Activated B cell treated with CpG ODN at 0.5 μM for 24 hours (primary cell): ENCODE measurements at regions not wholly inside any gene's neighbourhood (a gene's known extent, or its start where the extent isn't known, plus 50 kb on each side); places are given as distances from the start of the nearest gene placed in this dataset.

Experiments used
- ATAC-seq: fragments of 200-7000 bp; cut with Tn5 transposase; one replicate; pipeline ENCODE4 v1.10.0; 2021; ENCODE audit warnings: low read depth, mild to moderate bottlenecking, moderate library complexity
- CTCF ChIA-PET: fragments of 350-600 bp; sonication (Branson Sonifier 250); formaldehyde crosslinking; loops from one replicate; lab custom pipeline; 2021; ENCODE audit warnings: antibody characterized with exemption; lab: Charles Lee
- POLR2A ChIA-PET: fragments of 350-600 bp; sonication (Branson Sonifier 250); formaldehyde crosslinking; loops from one replicate; lab custom pipeline; 2021; ENCODE audit warnings: antibody characterized with exemption; lab: Charles Lee
- DNase-seq: peaks from one replicate; pipeline ENCODE4 v3.0.0; 2022
- H3K27ac Mint-ChIP-seq: one replicate; pipeline ENCODE4 v1.8.0; 2020; ENCODE audit warnings: mixed read lengths
- H3K27me3 Mint-ChIP-seq: one replicate; pipeline ENCODE4 v1.8.0; 2021; ENCODE audit warnings: mixed read lengths
- H3K36me3 Mint-ChIP-seq: one replicate; pipeline ENCODE4 v1.8.0; 2021; ENCODE audit warnings: low read depth, mixed read lengths
- H3K4me1 Mint-ChIP-seq: one replicate; pipeline ENCODE4 v1.8.0; 2021; ENCODE audit warnings: mixed read lengths
- H3K4me3 Mint-ChIP-seq: one replicate; pipeline ENCODE4 v1.8.0; 2020; ENCODE audit warnings: mild to moderate bottlenecking, mixed read lengths
- H3K9me3 Mint-ChIP-seq: one replicate; pipeline ENCODE4 v1.8.0; 2020; ENCODE audit warnings: mixed read lengths
- intact Hi-C: fragments of 100-400 bp; cut with micrococcal nuclease; formaldehyde crosslinking; loops from one replicate; pipeline ENCODE4 v1.15.1; 2024
- TF ChIP-seq, protein P1 (sequence below): fragments of 200-600 bp; IDR thresholded peaks from one replicate; pipeline ENCODE4 v1.8.0; 2022; ENCODE audit warnings: antibody characterized with exemption, mild to moderate bottlenecking

DNA sequence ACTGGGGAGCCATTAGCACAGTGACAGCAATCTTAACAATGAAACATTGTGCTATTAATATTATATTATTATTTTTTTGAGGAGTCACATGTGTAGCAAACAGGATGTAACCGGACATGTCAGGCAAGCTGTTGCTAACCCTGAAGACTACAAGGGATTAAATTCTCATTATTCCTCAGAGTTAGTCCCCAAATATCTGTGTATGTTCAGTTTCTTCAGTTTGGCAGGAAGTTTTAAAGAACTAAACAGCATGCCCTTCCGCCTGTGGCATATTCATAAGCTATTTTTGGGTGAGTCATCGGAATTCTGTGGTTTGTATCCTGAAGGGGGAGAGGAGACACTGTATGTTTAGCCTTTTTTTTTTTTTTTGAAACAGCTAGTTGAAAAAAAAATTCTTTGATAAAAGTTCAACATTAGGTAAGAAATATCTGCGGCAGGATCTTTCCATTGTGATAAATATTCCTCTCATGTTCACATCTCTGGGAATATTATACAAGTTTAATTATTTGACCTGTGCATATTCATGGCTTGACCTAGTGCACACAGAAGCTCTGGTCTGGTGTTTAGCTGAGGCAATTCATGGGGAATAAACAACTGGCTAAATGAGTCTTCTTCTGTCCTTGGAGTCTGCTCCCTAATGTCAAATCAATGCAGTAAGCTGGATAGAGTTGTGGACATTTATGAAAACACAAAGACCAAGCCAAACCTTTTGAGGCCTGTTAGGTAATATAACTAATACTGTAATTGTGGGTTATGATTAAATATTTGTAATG, 202.7 kb upstream of the CDKN2B start:
- POLR2A ChIA-PET: interaction anchor here (0.7 kb wide), 2 partner anchors 26 to 841 kb away, joined by 4 to 5 read pairs; no protein-coding TSS in a partner anchor
- CTCF ChIA-PET: no interaction called here
- no peaks in the 10 kb centered on the region for H3K36me3 Mint-ChIP-seq
- no peak for ATAC-seq
- H3K4me3 Mint-ChIP-seq: no peak overlapping the region
- DNase-seq: no peak
- H3K4me1 Mint-ChIP-seq: peaks cover 33% of the 10 kb centered on the region
- H3K27me3 Mint-ChIP-seq: no peaks in the 10 kb centered on the region
- no peak overlapping the region for H3K27ac Mint-ChIP-seq
- no peaks in the 10 kb centered on the region for H3K9me3 Mint-ChIP-seq
- intact Hi-C loops: loop anchor here (2.0 kb wide), 1 partner anchor 15 kb away; no protein-coding TSS in a partner anchor
- TF ChIP-seq, protein P1, sequence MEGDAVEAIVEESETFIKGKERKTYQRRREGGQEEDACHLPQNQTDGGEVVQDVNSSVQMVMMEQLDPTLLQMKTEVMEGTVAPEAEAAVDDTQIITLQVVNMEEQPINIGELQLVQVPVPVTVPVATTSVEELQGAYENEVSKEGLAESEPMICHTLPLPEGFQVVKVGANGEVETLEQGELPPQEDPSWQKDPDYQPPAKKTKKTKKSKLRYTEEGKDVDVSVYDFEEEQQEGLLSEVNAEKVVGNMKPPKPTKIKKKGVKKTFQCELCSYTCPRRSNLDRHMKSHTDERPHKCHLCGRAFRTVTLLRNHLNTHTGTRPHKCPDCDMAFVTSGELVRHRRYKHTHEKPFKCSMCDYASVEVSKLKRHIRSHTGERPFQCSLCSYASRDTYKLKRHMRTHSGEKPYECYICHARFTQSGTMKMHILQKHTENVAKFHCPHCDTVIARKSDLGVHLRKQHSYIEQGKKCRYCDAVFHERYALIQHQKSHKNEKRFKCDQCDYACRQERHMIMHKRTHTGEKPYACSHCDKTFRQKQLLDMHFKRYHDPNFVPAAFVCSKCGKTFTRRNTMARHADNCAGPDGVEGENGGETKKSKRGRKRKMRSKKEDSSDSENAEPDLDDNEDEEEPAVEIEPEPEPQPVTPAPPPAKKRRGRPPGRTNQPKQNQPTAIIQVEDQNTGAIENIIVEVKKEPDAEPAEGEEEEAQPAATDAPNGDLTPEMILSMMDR: no peak

GRCh38 chr9:22214021-22214420, 204.9 kb upstream of the CDKN2B start:
- CTCF ChIA-PET: interaction anchor here (1.4 kb wide), 1 partner anchor 30 kb away, joined by 3 read pairs; no protein-coding TSS in a partner anchor
- H3K27ac Mint-ChIP-seq: no peak overlapping the region

GRCh38 chr9:22214497-22215031, 205.5 kb upstream of the CDKN2B start:
- Mint-ChIP-seq H3K36me3 (no peaks in the 10 kb centered on the region), H3K27ac (no peak overlapping the region)
- ATAC-seq: no peak

More at GRCh38 chr9:22214021-22214420, 204.9 kb upstream of the CDKN2B start:
- TF ChIP-seq, protein P1: no peak
- no peaks in the 10 kb centered on the region for H3K27me3 Mint-ChIP-seq
- ATAC-seq (no peak), DNase-seq (no peak)
- POLR2A ChIA-PET: interaction anchor here (0.6 kb wide), 1 partner anchor 219 kb away, joined by 3 read pairs; no protein-coding TSS in a partner anchor
- H3K36me3 Mint-ChIP-seq: no peaks in the 10 kb centered on the region
- H3K4me3 Mint-ChIP-seq: no peak overlapping the region
- H3K4me1 Mint-ChIP-seq: peaks cover 15% of the 10 kb centered on the region
- intact Hi-C loops: loop anchor here (2.0 kb wide), 1 partner anchor 27 kb away; no protein-coding TSS in a partner anchor
- H3K9me3 Mint-ChIP-seq: no peaks in the 10 kb centered on the region

GRCh38 chr9:22215521-22215920, 206.4 kb upstream of the CDKN2B start:
- DNase-seq (no peak), ATAC-seq (no peak)
- Mint-ChIP-seq H3K9me3 (no peaks in the 10 kb centered on the region), H3K27me3 (no peaks in the 10 kb centered on the region), H3K27ac (no peak overlapping the region), H3K36me3 (no peaks in the 10 kb centered on the region), H3K4me1 (peaks cover 6% of the 10 kb centered on the region), H3K4me3 (no peak overlapping the region)
- ChIA-PET CTCF (no interaction called here), POLR2A (no interaction called here)
- TF ChIP-seq, protein P1: no peak
- intact Hi-C loops: loop anchor here (2.0 kb wide), 1 partner anchor 25 kb away; no protein-coding TSS in a partner anchor

More at GRCh38 chr9:22214497-22215031, 205.5 kb upstream of the CDKN2B start:
- intact Hi-C loops: loop anchor here (2.0 kb wide), 1 partner anchor 26 kb away; no protein-coding TSS in a partner anchor
- no peak overlapping the region for H3K4me3 Mint-ChIP-seq
- H3K27me3 Mint-ChIP-seq: no peaks in the 10 kb centered on the region
- H3K4me1 Mint-ChIP-seq: peaks cover 11% of the 10 kb centered on the region
- POLR2A ChIA-PET: no interaction called here
- no peak for DNase-seq
- H3K9me3 Mint-ChIP-seq: no peaks in the 10 kb centered on the region
- TF ChIP-seq, protein P1: no peak
- CTCF ChIA-PET: interaction anchor here (1.4 kb wide), 1 partner anchor 30 kb away, joined by 3 read pairs; no protein-coding TSS in a partner anchor

GRCh38 chr9:22216730-22217172, 207.6 kb upstream of the CDKN2B start:
- intact Hi-C loops: no loop called here
- Mint-ChIP-seq H3K27me3 (no peaks in the 10 kb centered on the region), H3K4me1 (peaks cover 6% of the 10 kb centered on the region), H3K27ac (no peak overlapping the region), H3K9me3 (no peaks in the 10 kb centered on the region), H3K4me3 (no peak overlapping the region), H3K36me3 (no peaks in the 10 kb centered on the region)
- DNase-seq (no peak), ATAC-seq (no peak)
- TF ChIP-seq, protein P1: no peak
- POLR2A ChIA-PET: no interaction called here
- CTCF ChIA-PET: interaction anchor here (1.1 kb wide), 1 partner anchor 206 kb away, joined by 3 read pairs; no protein-coding TSS in a partner anchor
